Testis (tissue), 2 donors: ENCODE measurements at regions not wholly inside any gene's neighbourhood (a gene's known extent, or its start where the extent isn't known, plus 50 kb on each side); places are given as distances from the start of the nearest gene placed in this dataset.

Source experiments
- DNase-seq: peaks from one replicate; pipeline ENCODE4 v3.0.0-alpha.2; 2019
- H3K27ac ChIP-seq, 2 donors: fragments of 200-600 bp; sonication (generic); one replicate each; pipeline ENCODE4 v1.5.1; 2019
- H3K27me3 ChIP-seq: fragments of 200-600 bp; sonication (generic); one replicate; pipeline ENCODE4 v1.5.1; 2019
- H3K36me3 ChIP-seq: fragments of 200-600 bp; sonication (generic); one replicate; pipeline ENCODE4 v1.5.1; 2017; ENCODE audit warnings: low read depth; ENCODE audit errors: missing control alignments
- H3K4me1 ChIP-seq: fragments of 200-600 bp; sonication (generic); one replicate; pipeline ENCODE4 v1.5.1; 2019
- H3K4me3 ChIP-seq, 2 donors: fragments of 200-600 bp; sonication (generic); one replicate each; pipeline ENCODE4 v1.5.1; 2017 to 2019
- H3K9me3 ChIP-seq: fragments of 200-600 bp; sonication (generic); one replicate; pipeline ENCODE4 v1.5.1; 2017
- POLR2A ChIP-seq: fragments of 450-650 bp; IDR thresholded peaks from one replicate; pipeline ENCODE4 v1.6.1; 2017; ENCODE audit warnings: antibody characterized with exemption, mild to moderate bottlenecking, moderate library complexity
- WGBS, 2 donors: methylation state at CpG; one replicate each; pipeline ENCODE4 v1.1.5; 2018; 5-methylcytosine and 5-hydroxymethylcytosine counted together
- intact Hi-C: fragments of 100-400 bp; cut with DNase I; formaldehyde crosslinking; loops from one replicate; pipeline ENCODE4 v1.15.1; 2023; ENCODE audit warnings: low total_unique reads
- TF ChIP-seq, protein P1 (sequence below), 3 experiments: fragments of 450-650 bp in 2 of 3; fragments of 200-600 bp in 1 of 3; sonication (generic) in 1 of 3; IDR thresholded peaks; one replicate each; pipeline ENCODE4 v1.5.1; 2016 to 2019; ENCODE audit warnings: antibody characterized with exemption in 3 of 3, mild to moderate bottlenecking in 2 of 3, moderate library complexity in 1 of 3

DNA sequence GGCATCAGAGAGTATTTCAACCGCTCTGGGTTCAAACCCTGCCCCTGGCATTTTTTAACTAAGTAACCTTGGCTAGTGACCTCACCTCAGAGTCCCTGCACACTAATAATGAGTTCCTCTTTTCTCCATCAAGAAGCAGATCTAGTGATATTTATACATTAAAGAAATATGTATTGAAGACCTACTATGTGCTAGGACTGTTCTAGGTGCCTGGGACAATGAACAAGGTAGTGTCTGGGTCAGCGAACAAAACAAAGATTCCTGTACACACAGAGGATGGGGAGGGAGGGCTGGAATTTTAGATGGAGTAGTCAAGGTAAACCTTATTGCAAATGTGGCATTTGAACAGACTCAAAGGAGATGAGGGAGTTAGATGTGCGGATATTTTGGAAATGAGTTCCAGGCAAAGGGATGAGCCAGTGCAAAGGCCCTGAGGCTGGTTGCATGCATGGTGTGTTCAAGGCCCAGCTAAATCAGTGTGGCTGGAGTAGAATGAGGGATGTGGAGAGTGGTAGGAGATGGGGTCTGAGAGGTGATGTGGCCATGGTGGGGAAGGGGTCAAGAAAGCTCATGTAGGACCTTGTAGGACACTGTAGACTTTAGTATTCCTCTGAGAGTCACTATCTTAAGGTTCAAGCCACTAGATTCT, 57.6 kb upstream of the FZD7 start:
- Histone ChIP-seq H3K27me3 (no peaks in the 10 kb centered on the region), H3K4me3 (no peak overlapping the region), H3K27ac (no peak overlapping the region), H3K36me3 (no peaks in the 10 kb centered on the region), H3K4me1 (peaks cover 8% of the 10 kb centered on the region), H3K9me3 (no peaks in the 10 kb centered on the region)
- no peak for DNase-seq
- WGBS, 2 donors, result 94 to 96% methylated on average over 3 of the region's 3 CpGs
- TF ChIP-seq, protein P1, sequence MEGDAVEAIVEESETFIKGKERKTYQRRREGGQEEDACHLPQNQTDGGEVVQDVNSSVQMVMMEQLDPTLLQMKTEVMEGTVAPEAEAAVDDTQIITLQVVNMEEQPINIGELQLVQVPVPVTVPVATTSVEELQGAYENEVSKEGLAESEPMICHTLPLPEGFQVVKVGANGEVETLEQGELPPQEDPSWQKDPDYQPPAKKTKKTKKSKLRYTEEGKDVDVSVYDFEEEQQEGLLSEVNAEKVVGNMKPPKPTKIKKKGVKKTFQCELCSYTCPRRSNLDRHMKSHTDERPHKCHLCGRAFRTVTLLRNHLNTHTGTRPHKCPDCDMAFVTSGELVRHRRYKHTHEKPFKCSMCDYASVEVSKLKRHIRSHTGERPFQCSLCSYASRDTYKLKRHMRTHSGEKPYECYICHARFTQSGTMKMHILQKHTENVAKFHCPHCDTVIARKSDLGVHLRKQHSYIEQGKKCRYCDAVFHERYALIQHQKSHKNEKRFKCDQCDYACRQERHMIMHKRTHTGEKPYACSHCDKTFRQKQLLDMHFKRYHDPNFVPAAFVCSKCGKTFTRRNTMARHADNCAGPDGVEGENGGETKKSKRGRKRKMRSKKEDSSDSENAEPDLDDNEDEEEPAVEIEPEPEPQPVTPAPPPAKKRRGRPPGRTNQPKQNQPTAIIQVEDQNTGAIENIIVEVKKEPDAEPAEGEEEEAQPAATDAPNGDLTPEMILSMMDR (IDR thresholded peaks at IDR 0.05), result no peak
- TF ChIP-seq POLR2A, result no peak
- intact Hi-C loops, result no loop called here

DNA sequence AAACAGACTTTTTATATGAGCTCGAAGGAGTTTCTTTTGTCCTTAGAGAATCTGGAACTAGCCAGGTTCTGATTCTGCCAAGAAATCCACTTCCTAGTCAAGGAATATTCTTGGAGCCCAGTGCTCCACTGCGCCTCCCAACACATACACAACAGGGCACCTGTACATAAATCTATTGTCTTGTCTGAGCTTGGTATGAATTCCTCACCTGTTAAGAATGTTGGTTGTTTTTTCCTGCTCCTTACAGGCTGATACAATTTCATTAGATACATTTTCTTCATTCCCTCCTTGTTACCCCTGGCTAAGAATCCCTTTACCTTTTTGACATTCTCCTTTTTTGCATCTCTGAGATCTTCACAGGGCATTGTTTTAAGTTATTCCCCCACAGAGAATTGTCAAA, 56.0 kb upstream of the FZD7 start:
- no peaks in the 10 kb centered on the region for H3K36me3 ChIP-seq
- H3K9me3 ChIP-seq, result no peaks in the 10 kb centered on the region
- H3K27ac ChIP-seq, result no peak overlapping the region
- no peak overlapping the region for H3K4me3 ChIP-seq
- TF ChIP-seq POLR2A, result no peak
- TF ChIP-seq, protein P1 (IDR thresholded peaks at IDR 0.05), result no peak
- intact Hi-C loops, result no loop called here
- H3K4me1 ChIP-seq, result peaks cover 8% of the 10 kb centered on the region
- DNase-seq, result no peak
- 47 to 82% methylated on average over 2 of the region's 2 CpGs for WGBS, 2 donors
- H3K27me3 ChIP-seq, result no peaks in the 10 kb centered on the region

DNA sequence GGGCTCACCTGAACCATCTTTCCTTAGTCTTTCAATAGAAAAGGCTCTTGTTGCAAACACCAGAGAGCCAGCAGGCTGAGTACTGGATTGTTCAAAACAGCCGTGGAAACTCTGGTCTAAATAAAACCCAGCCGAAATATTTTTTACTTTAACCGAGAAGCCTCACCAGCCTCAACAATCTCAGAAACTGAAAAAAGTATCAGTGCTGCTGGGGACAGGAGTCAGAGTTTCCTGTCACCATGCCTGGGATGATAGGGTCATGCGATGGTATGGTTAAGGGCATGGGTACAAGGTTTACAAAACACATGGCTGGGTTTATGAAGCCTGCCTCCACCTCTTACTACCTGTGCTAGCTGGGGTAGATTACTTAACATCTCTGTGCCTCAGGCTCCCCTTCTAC, 55.3 kb upstream of the FZD7 start:
- no peak overlapping the region for H3K4me3 ChIP-seq
- H3K36me3 ChIP-seq, result no peaks in the 10 kb centered on the region
- DNase-seq, result no peak
- H3K9me3 ChIP-seq, result no peaks in the 10 kb centered on the region
- intact Hi-C loops, result no loop called here
- 85 to 89% methylated on average over 4 of the region's 4 CpGs for WGBS, 2 donors
- H3K27me3 ChIP-seq, result no peaks in the 10 kb centered on the region
- H3K4me1 ChIP-seq, result peaks cover 8% of the 10 kb centered on the region
- TF ChIP-seq, protein P1 (IDR thresholded peaks at IDR 0.05), result no peak
- TF ChIP-seq POLR2A, result no peak
- H3K27ac ChIP-seq, result no peak overlapping the region

DNA sequence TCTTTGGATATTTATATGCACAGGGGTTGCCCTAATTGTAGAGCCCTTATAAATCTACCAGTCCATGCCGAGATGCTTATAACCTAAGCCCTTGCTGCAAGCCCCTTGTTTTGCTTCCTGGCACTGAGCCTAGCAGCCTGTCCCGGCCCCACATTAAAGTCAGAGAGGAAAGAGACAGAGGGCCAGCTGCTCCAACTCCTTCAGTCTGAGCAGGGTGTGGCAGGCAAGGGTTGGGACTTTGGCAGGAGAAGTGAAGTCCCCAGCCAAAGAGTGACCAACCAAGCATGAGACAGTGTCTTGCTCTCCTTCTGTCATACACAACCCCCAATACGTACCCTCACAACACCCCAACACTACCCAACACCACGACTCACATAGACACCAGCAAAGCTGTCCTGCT, 54.7 kb upstream of the FZD7 start:
- Histone ChIP-seq H3K27me3 (no peaks in the 10 kb centered on the region), H3K27ac (no peak overlapping the region), H3K4me3 (no peak overlapping the region), H3K9me3 (no peaks in the 10 kb centered on the region), H3K36me3 (no peaks in the 10 kb centered on the region), H3K4me1 (peaks cover 8% of the 10 kb centered on the region)
- intact Hi-C loops, result no loop called here
- no peak for DNase-seq
- no peak for TF ChIP-seq POLR2A
- TF ChIP-seq, protein P1 (IDR thresholded peaks at IDR 0.05), result no peak
- WGBS, 2 donors, result 68 to 69% methylated on average over 4 of the region's 4 CpGs

DNA sequence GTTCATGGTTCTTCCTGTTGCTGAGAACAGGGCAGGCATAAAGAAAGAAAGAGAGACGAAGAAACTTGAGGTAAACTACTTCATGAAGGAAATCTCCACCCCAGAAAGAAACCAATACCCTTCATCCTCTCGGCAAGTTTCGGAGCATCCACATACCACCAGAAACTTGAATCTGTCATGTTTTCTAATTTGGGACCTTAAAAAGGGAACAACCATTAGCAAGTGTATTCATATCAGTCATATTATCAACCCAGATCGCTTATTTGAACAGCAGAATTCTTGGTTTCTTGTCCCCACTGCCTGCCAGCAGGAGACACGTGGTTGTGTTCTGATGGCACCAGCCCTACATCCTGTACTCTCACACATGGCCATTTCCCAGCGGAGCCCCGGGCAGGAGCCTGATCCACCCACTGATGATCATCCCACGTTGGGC, 53.2 kb upstream of the FZD7 start:
- 61 to 74% methylated on average over 8 of the region's 8 CpGs for WGBS, 2 donors
- DNase-seq, result no peak
- Histone ChIP-seq H3K4me1 (peaks cover 10% of the 10 kb centered on the region), H3K36me3 (no peaks in the 10 kb centered on the region), H3K9me3 (no peaks in the 10 kb centered on the region), H3K27me3 (no peaks in the 10 kb centered on the region), H3K4me3 (no peak overlapping the region), H3K27ac (no peak overlapping the region)
- intact Hi-C loops, result no loop called here
- TF ChIP-seq POLR2A, result no peak
- TF ChIP-seq, protein P1 (IDR thresholded peaks at IDR 0.05), result no peak
